ENCODE measurements at regions not wholly inside any gene's neighbourhood (a gene's known extent, or its start where the extent isn't known, plus 50 kb on each side); places are given as distances from the start of the nearest gene placed in this dataset.

DNA sequence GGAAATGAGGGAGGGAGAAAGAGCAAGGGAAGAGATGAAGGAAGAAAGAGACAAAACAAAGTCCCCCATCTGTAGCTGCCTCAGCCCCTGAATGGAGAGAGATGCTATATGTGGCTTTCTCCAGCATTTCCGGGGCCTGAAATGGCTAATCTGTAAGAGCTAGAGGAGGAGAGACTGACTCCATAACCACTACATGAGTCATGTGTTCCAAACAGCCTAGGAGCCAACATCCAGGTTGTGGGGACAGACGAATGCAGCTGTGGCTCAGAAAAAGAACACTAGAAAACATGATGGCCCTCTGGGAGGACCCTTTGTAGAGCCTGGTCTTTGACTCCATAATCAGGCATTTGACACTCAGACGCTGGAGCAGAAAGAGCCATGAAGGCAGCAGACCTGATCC, 292.0 kb upstream of the ZNF507 start:
- TF ChIP-seq, protein P1, sequence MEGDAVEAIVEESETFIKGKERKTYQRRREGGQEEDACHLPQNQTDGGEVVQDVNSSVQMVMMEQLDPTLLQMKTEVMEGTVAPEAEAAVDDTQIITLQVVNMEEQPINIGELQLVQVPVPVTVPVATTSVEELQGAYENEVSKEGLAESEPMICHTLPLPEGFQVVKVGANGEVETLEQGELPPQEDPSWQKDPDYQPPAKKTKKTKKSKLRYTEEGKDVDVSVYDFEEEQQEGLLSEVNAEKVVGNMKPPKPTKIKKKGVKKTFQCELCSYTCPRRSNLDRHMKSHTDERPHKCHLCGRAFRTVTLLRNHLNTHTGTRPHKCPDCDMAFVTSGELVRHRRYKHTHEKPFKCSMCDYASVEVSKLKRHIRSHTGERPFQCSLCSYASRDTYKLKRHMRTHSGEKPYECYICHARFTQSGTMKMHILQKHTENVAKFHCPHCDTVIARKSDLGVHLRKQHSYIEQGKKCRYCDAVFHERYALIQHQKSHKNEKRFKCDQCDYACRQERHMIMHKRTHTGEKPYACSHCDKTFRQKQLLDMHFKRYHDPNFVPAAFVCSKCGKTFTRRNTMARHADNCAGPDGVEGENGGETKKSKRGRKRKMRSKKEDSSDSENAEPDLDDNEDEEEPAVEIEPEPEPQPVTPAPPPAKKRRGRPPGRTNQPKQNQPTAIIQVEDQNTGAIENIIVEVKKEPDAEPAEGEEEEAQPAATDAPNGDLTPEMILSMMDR (IDR thresholded peaks at IDR 0.05): no peak
- TF ChIP-seq POLR2A (IDR thresholded peaks at IDR 0.05): no peak
